NB4 (cell line): ENCODE measurements at regions not wholly inside any gene's neighbourhood (a gene's known extent, or its start where the extent isn't known, plus 50 kb on each side); places are given as distances from the start of the nearest gene placed in this dataset.
A peak's percentile ranks its signal among the peaks of the same experiment; 100 is the strongest.

Experiments used
- DNase-seq: peaks from one replicate; pipeline ENCODE4 v3.0.0; 2010; ENCODE audit warnings: low read depth
- H3K4me3 ChIP-seq: one replicate; pipeline ENCODE4 v1.5.1; 2011; ENCODE audit warnings: mild to moderate bottlenecking, low read depth, low read length, moderate library complexity
- MYC ChIP-seq: IDR thresholded peaks from 2 replicates; pipeline ENCODE4 v1.6.1; 2011; ENCODE audit warnings: low read depth, low read length
- POLR2A ChIP-seq: IDR thresholded peaks from 2 replicates; pipeline ENCODE4 v1.6.1; 2011; ENCODE audit warnings: mild to moderate bottlenecking; ENCODE audit not compliant: insufficient read length; ENCODE audit errors: extremely low read depth
- TF ChIP-seq, protein P1 (sequence below): IDR thresholded peaks from 2 replicates; pipeline ENCODE4 v1.6.1; 2011; ENCODE audit warnings: low read depth, low read length
- TF ChIP-seq, protein P2 (sequence below): IDR thresholded peaks from one replicate; pipeline ENCODE4 v1.5.1; 2012; ENCODE audit warnings: low read depth, low read length

DNA sequence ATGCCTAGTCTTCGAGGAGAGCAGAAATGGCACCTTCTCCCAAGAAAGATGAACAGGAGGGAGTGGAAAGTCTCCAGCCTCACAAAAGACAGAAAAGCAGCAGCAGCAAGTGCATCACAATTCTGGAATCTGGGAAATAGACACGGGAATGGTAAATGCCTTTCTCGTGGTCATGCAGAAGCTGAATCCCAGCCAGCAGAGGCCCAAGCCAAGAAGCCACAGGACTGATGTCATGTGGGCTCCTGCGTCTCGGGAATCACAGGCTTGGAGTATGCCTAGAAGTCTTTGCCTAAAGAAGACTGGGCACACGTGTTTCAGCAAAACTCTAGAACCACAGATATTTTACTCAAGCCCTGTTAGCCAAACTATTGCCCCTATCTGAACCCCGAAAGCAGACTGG, 260.3 kb upstream of the PLD5 start:
- no peak for DNase-seq
- H3K4me3 ChIP-seq, result no peak overlapping the region
- TF ChIP-seq POLR2A (no peak), MYC (no peak)
- TF ChIP-seq, protein P1, sequence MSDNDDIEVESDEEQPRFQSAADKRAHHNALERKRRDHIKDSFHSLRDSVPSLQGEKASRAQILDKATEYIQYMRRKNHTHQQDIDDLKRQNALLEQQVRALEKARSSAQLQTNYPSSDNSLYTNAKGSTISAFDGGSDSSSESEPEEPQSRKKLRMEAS, result no peak
- TF ChIP-seq, protein P2, sequence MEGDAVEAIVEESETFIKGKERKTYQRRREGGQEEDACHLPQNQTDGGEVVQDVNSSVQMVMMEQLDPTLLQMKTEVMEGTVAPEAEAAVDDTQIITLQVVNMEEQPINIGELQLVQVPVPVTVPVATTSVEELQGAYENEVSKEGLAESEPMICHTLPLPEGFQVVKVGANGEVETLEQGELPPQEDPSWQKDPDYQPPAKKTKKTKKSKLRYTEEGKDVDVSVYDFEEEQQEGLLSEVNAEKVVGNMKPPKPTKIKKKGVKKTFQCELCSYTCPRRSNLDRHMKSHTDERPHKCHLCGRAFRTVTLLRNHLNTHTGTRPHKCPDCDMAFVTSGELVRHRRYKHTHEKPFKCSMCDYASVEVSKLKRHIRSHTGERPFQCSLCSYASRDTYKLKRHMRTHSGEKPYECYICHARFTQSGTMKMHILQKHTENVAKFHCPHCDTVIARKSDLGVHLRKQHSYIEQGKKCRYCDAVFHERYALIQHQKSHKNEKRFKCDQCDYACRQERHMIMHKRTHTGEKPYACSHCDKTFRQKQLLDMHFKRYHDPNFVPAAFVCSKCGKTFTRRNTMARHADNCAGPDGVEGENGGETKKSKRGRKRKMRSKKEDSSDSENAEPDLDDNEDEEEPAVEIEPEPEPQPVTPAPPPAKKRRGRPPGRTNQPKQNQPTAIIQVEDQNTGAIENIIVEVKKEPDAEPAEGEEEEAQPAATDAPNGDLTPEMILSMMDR, result no peak

DNA sequence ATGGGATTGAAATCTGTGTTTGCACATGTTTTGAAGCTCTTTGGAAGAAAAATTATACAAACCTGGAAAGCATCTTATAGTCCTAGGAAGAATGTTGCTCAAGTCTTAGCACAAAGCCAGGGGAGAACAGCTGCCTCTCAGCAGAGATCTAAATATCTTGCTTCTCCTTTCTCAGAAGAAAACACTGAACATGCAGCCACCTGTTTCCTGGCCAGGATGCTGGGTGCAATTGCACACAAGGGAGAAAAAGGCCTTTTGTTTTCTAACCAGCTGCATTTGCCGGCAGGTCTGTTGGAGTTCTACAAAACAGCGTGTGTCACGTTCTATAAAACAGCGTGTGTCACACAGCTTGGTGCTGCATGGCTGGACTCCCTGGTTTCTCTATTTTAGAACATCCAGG, 259.6 kb upstream of the PLD5 start:
- TF ChIP-seq POLR2A (no peak), MYC (no peak)
- TF ChIP-seq, protein P2, result no peak
- TF ChIP-seq, protein P1, result no peak
- no peak overlapping the region for H3K4me3 ChIP-seq
- DNase-seq, result no peak

DNA sequence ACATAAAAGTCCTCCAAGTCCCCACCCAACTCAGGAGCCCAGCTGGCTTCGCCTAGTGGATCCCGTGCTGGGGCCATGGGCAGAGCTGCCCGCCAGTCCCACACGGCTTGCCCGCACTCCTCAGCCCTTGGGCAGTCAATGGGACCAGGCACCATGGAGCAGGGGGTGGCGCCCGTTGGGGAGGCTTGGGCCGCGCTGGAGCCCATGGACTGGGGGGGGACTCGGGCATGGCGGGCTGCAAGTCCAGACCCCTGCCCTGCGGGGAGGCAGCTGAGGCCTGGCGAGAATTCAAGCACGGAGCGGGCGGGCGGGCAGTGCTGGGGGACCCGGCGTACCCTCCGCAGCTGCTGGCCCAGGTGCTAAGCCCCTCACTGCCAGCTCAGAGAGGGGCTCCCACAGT, 249.8 kb upstream of the PLD5 start:
- DNase-seq, result no peak
- TF ChIP-seq MYC, result no peak
- TF ChIP-seq, protein P2, result no peak
- TF ChIP-seq, protein P1, result no peak
- TF ChIP-seq POLR2A, result no peak
- no peak overlapping the region for H3K4me3 ChIP-seq

DNA sequence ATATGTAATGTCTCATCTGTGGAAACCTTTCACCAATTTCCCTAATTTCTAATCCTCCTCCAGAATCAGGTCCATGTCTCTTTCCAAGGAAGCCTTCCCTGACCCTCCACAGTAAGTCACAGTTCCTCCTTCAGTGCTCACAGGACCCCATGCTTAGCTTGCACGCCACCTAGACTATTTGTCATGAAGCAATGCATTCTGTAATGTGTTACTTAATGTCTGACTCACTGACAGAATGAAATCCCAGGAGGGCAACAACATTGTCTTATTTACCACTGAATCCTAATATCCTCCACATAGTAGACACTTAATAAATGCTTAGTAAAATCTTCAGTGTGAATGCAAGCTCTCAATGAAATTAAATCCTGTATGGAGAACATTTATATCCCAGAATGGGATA, 245.9 kb upstream of the PLD5 start:
- peak; percentile 67 for DNase-seq
- TF ChIP-seq, protein P2, result no peak
- no peak for TF ChIP-seq MYC
- TF ChIP-seq POLR2A, result no peak
- TF ChIP-seq, protein P1, result 0 out of 2 replicates have a peak, but pooled peaks have one; percentile 9
- H3K4me3 ChIP-seq, result no peak overlapping the region

DNA sequence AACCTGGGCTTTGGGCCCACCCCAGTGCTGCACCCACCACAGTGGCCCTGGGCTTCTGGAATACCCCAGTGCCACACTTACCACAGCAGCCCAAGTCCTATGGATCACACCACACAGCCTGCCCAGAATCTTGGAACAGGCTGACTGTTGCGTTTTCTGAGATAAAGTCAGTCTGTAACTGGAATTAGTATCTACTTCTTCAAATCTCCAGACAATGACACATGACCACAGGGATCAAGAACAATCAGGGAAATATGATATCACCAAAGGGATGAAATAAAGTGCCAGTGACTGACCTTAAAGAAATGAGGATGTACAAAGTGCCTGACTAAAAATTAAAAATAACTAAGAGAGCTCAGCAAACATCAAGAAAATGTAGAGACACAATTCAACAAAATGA, 239.7 kb upstream of the PLD5 start:
- no peak overlapping the region for H3K4me3 ChIP-seq
- no peak for DNase-seq
- TF ChIP-seq, protein P1, result no peak
- TF ChIP-seq, protein P2, result no peak
- no peak for TF ChIP-seq POLR2A
- TF ChIP-seq MYC, result no peak

- DNase-seq, result no peak
- no peak overlapping the region for H3K4me3 ChIP-seq
- TF ChIP-seq MYC (no peak), POLR2A (no peak)
- TF ChIP-seq, protein P2, result no peak
- TF ChIP-seq, protein P1, result no peak
Measured at GRCh38 chr1:242761556-242761955, 237.1 kb upstream of the PLD5 start.
